Suppressor macrophage (primary cell): ENCODE measurements at regions not wholly inside any gene's neighbourhood (a gene's known extent, or its start where the extent isn't known, plus 50 kb on each side); places are given as distances from the start of the nearest gene placed in this dataset.

Experiments
- DNase-seq, 4 experiments: peaks; one replicate each; pipeline ENCODE4 v3.0.0-alpha.2; 2020 to 2022

DNA sequence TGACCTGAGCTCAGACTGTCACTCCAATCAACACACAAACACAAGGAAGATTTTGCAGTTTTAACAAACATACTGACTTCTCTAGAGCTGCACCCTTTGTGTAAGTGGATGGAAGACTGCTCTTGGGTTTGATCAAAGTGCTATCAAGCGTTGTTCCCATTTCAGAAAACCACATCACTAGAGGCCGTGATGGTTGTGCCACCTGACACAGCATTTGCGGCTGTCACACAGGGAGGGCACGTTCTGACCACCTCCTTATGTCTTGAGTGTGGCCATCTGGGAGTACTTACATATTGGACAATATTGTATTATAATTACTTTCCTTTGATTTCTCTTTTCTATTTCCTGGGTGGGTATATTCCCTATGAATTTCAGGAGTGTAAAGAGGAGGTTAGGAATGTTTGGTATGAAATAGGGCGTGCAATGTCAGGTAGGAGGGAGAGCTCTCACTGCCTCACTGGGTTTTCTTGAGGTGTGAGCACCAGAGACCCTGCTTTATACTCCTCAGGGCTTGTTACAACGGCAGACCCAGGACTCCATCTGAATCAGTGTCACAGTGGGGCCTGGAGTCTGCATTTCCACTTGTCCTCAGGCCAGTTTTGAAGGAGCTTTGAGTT lies 74.3 kb downstream of the SYNE3 start:
- DNase-seq: no peak

DNA sequence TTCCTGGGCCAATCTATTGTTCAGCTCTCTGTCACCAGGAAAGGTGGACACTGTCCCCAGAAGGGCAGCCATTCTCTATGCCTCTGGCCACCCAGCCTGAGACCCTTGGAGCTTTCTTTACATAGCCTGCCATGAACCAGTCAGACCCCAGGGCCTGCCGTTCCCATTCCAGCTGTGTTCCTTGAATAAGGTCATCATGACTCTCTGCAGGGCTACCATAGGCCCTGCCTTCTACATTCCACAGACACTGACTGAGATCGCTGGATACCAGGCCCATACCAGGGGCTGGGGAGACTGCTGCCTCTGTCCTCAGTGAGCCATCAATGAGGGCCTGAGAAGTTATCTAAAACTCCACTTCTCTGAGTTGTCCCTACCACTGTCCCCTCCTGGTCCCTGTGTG lies 75.5 kb downstream of the SYNE3 start:
- DNase-seq: no peak

DNA sequence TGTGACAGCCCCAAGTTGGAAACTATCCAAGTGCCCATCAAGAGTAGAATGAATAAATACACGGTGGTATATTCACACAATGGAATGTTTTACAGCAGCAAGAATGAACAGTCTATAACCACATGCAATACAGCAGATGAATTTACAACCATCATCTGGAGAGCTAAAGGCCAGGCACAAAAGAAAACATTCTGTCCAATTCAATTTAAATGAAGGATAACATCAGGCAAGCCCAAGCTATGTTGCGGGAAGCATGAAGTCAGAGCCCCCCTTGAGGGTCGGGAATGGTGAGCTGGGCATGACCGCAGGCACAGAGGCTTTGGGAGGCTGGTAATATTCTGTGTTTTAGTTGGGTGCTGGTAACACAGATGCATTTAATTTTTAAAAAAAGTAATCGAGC lies 76.0 kb downstream of the SYNE3 start:
- no peak for DNase-seq

DNA sequence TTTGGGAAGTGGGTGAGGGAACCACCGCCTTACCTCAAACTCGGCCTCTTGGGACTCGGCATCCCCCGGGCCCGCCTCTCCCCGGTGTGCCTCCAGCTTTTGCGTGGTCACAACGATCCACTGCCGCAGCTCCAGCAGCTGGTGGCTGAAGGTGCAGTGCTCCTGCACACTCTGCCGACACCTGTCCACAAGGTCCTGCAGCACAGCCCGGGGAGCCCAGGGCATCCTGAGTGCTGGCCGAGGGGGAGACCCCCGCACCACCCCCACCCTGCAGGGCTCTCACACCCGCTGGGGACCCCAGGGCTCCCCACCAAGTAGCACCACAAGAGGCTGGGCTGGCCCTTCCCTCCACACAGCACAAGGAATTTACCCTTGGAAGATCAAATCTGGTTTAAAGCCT lies 76.6 kb downstream of the SYNE3 start:
- DNase-seq: no peak

DNA sequence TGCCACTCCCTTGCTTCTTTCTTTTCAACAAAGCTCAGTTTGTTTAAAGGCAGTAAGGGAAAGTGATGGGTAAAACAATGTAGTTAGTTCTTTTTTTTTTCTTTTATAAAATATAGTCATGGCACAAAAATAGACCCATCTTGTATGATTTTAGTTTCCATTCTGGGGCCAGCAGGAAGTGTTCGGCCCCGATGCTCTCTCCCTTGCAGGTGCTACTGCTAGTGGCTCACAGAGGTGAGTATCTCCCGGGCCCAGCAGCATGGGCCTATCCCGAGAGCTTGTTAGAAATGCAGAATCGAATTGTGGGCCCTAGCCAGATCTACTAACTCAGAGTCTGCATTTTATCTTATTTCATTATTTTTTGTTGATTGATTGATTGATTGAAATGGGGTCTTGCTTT lies 78.7 kb downstream of the SYNE3 start:
- DNase-seq: no peak

DNA sequence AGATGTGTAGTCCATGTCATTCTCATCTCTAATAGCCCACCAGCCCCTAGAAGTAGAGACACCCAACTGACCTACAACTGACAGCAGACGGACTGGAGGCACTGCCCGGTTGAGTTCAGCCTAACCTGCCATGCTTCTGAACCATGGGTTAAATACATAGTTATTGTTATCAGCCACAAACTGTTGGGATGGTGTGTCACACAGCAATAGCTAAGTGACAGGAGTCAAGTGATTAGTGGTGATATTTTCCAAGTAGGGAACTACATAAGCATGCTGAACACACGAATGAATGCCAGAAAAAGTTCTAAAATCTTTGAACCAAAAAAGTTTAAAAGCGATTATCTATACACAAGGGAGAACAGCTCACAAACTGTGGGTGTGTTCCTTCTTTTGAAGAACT lies 80.1 kb downstream of the SYNE3 start:
- no peak for DNase-seq

DNA sequence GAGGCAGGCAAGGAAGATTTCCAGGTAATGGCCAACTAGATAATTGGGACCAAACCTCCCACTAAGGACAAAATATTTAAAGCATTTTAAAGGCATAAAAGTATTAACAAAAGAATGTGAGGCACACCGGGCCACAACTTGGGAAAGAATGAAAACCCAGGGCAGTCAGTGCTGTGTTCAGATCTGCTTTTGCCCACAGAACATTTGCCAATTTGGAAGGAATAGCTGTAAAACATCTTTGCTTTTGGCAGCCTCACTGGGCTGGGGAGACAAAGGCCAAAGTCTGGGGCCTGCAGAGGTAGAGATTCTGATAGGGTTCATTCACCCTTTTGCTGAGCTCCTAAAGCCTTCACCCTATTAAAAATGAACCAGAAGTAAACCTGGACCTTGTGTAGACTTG lies 82.3 kb downstream of the SYNE3 start:
- no peak for DNase-seq

DNA sequence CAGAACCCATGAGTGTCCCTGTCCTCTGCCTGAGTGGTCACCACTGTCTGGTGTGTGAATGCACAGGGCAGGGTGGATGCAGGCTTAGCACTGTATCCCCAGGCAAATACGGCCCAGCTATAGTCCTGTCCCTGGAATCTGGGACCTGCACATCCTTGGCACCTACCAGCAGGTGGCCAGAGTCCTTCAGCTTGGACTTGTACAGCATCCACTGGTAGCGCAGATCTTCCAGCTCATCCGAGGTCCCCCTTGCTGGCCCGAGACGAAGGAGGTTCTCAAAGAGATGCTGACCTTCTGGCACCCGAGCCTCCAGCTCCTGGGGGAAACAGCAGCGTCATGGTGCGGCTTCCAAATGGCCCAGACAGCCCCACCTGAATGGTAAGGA lies 83.4 kb downstream of the SYNE3 start:
- DNase-seq: no peak

DNA sequence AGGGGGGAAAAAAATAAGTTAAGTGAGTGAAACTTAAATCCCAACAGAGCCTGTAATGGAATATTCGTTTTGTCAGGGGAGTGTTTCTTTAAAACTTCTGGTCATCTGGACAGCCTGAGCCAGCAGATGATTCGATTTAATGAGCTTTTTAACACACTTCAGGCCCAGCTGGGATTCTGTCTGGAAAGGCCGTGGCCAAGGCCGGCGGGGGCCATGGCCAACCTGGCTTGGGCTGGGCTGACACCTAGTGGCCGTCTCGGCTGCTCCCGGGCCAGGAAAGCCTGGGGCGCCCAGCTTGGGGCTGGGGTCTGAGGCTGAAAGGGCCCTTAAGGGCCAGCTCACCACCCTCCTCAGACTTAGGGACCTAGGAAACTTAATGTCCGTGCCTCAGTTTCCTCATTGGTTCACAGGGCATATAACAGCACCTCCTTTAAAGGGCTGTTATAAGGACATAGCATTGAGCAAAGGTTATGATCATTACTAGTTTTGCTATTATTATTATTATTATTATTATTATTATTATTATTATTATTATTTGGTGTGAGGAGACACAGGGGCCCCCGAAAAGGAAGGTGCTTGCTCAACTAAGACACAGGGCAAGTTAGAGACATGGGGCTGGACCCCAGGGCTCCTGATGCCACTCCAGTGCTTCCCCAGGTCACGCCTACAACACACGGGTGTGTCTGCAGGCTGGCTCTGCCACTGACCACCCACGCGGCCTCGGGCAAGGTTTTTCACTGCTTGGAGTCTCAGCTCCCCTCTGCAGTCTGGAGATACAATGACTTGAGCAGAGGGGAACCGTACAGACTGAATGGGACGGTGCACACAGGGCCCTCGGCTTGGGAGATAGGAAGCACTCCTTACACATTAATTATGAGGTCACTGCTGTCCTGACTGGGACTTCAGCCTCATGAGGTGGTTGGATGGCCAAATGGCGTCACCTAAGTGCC lies 84.0 kb downstream of the SYNE3 start:
- no peak for DNase-seq

DNA sequence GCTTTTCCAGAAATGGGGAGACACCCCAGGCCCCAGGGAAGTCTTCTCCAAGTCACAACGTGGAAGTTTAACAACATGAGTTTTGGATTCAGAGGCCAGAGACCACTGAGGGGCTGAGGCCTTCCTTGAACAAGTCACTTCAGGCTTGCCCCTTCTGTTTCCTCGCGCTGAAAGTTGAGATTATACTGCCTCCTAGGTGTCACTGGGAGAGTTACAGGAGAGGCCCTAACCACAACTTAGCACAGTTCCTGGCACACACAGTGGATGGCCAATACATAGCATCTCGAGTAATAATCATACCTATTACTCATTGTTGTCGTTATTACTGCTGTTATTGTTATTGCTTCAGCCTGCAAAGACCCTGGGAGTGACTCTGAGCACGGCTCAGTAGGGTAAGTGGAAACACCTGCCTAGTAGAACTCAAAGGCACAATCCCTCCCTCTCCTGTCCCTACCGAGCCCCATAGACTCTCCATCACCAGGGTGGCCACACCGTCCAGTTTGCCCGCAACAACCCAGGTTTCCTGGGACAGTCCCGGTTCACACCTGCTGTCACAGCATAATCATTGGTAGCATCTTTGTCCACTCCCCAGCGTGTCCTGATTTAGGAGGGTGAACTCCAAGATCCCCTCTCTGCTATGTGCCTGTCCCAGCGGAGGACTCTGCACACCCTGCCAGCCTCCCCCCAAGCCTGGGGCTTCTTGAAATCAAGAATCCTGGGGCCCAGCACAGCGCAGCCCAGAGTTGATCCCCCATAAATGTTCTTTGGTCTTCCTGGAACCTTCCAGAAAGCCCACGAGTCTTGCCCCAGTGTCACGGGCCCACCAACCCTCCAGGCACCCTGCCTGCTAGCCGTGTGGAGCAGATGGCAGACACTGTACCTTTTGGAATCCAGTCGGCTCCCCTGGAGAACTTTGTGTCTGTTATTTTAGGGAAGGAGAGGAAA lies 85.0 kb downstream of the SYNE3 start:
- DNase-seq: peak; percentile 19 to 38 (median 30)

DNA sequence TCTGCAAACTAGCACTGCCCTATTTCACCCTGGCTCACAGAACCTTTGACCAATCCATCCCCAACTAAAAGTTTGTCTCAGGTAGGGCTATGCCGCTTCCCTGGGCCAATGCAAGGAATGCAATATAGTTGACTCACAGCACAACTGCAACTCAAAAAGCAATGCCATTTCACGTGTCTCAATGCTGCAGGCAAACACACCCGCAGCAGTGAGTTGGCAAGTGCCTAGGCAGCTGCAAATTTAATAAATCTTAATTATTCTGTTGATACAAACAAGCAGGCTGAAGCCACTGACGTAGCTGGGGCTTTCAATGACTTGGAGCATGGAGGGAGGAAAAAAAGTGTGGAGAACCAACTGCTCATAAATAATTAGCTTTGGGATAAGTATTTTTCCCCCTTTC lies 87.9 kb downstream of the SYNE3 start:
- no peak for DNase-seq

DNA sequence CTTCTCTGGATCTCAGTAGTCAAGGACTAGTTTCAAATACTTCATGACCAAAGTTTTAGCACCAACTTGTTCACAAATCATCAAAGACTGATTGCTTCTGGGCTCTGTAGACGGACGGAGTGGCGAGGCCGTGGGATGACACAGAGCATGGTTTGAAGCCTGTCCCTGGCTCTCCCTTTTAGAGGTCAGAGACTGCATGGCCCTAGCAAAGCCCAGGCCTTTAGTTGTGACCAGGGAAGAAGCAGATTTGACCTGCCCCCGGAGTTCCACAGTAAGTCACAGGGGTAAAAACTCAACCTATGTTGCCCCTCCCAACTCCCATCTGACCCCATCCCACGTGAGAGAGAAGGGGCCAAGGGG lies 90.4 kb downstream of the SYNE3 start:
- no peak for DNase-seq

DNA sequence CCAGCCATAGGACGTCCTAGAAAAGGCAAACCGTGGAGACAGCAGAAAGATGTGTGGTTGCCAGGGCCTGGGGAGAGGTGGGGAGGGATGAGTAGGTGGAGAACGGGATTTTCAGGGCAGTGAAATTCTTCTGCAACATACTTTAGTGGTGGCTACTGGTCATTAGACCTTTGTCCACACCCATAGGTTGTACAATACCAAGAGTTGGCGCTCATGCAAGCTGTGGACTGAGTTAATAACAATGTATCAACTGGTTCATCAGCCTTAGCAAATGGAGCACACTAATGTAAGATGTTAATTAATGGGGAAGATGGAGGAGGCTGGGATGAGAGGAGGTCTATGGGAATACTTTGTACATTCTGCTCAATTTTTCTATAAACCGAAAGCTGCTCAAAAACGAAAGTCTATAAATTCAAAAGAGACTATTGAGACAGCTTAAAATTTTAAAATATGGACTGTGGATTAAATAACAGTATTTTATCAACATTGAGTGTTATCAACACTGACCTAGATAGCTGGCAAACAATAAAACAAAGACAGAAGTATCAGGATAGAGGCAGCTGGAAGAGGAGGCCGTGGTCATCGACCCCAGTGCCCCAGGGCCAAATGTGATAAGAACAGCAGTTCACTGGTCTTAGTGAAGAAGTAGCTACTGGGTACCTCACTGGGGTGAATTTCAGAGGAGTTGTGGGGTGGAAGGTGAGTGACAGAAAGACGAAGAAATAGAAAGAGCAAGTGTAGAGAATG lies 90.9 kb downstream of the SYNE3 start:
- no peak for DNase-seq

DNA sequence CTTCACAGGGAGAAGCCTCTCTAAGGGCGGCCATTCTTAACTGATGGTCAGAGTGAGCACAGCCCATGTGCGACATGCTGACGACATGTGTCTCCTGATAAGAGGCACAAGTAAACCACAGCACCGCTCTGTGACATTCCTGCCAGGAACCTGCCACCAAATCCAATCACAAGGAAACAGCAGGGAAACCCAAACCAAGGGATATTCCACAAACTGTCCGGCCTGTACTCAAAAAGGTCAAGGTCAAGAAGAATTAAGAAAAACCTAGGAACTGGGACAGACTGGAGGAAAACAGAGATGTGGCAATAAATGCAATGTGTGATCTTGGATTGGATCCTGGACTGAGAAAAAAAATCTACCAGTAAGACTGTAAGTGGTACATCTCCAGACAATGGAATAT lies 91.9 kb downstream of the SYNE3 start:
- DNase-seq: no peak

DNA sequence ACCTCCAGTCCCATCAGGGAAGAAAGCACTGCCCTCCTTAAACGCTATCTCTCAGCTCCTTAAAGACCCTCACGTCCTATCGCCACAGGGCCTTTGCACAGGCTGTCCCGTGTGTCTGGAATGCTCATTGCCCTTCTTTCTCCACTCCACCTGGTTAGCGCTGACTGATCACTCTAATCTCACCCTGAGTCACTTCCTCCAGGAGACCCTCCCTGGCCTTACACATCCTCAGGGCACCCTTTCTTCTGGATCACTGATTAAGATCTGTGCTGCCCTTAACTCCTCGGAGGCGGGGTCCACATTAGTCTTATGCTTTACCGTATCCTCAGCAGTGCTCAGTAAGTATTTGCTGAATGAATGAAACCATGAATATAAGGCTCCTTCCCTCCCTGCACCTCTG lies 94.7 kb downstream of the SYNE3 start:
- no peak for DNase-seq

DNA sequence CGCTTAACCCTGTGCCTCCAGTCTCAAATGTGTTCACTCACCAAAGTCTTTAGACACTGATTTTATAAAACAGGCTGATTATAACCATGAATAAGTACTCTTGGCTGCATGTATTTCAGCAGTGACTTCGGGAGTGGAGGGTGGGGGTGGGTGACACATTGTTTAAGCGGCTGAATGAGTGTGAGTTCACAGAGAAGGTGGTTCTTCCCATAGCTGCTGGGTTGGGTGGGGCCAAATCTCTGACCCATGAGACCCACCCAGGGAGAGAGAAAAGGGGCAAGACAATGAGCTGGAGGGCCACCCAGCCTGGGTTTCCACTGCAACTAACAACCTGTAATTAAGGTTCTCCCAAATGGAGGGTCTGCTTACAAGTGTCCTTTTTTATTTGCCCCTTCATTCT lies 96.4 kb downstream of the SYNE3 start:
- no peak for DNase-seq

DNA sequence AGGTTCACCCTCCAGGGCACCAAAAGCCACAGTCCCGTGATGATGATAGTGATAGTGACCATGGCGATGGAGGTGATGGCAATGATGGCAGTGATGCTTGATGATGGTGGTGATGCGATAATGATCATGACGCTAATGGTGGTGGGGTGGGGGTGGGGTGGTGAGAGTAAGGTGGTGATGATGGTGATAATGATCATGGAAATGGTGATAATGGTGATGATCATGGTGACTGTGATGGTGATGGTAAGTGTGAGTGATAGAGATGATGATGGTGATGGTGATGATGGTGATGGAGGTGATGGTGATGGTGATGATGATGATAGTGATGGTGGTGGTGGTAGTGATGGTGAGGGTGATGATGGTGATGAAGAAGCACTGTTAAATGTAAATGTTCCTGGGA lies 96.9 kb downstream of the SYNE3 start:
- no peak for DNase-seq

DNA sequence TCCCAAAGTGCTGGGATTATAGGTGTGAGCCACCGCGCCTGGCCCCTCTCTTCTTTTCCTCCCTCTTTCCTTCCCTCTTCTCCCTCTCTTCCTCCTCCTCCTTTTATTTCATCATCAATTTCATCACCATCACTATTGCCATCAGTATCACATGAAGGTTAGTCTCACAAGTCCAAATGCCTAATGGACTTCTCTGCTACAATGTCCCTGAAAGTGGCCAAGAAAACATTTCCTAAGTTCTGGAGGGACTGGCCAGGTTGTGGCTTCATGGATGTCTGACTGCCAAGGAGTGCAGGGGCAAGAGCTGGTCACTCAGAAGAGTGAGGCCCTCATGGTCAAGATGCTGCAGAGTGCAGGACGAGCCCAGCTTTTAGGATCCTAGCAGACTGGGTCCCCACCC lies 97.6 kb downstream of the SYNE3 start:
- no peak for DNase-seq

DNA sequence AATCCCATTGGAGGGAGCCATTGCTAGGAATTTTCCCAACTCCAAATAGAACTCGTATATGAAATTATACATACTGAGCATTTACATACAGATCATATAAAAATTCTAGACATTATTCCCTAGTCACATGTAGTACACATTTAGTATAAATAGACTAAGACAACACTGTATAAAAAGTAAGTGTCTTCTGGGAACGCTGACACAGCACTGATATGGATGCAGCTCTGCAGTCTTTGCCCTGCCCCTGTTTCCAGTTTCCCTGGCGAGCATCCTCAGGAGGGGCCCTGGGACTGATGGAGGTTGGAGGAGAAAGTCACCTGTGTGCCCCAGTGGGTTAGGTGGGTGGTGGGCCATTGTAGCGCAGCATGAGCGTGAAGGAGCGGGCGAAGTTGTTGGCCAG lies 97.8 kb upstream of the CLMN start:
- no peak for DNase-seq

DNA sequence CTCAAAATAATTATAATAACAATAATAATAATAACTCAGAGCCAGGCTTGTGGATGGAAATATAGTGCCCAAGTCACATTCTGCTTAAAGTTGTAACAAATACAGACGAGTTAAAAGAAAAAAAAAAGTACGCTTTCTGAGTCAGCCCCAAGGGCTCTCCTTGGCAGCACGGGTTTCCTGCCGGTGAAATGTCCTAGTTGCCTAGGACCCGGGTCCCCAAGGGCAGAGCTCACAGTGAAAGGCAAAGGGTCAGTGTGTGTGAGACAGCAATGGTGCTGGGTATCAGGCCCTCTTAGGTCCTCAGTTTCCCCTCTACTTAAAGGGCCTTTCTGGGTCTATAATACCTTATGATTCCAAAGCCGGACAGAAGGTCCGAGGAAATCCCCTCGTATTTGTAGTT lies 96.3 kb upstream of the CLMN start:
- no peak for DNase-seq

DNA sequence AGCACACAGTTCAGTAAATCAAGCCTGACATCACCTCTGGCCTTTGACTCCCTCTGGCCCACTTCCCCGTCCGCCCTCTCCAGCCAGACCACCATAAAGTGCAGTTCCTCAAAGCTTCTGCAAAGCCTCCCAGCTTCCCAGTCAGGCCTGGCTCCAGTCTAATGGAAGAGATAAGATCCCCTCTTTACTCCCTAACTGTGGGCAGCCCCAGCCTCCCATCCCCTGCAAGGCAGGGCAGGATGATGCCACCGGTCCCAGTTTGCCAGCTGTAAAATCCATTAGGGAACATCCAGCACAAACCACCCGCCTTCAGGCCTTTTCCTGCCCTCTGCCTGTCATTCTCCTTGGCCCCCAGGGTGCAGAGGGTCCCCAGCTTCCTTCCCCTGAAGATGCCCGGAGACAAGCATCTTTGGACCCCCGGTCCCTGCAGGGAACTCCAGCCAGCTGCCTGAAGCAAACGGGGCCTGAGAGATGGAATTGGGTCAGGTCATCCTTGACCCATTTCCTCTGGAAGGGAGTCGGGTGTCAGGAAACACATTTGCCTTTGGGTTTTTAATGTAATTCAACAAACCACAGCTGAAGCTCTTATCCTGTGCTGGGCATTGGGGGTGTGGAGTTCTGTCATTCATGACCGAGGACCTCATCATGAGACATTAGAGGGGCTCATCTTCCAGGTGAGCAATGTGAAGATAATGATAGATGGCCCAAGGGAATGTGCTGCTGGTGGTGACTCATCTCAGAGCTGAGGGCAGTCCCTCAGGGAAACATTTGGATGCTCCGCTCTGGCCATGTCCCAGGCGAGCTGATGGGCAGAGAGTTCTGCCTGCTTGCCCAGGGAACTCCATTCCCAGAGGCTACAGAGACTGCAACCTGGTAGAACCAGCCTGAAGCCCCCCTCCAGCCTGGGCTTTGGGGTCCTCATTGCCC lies 93.8 kb upstream of the CLMN start:
- peak in 1 of 4 experiments; percentile 15 for DNase-seq
